Vagina (tissue), 2 donors: ENCODE measurements at regions not wholly inside any gene's neighbourhood (a gene's known extent, or its start where the extent isn't known, plus 50 kb on each side); places are given as distances from the start of the nearest gene placed in this dataset.

Experiments
- POLR2AphosphoS5 ChIP-seq, 2 donors: sonication (generic); formaldehyde crosslinking; IDR thresholded peaks; one replicate each; pipeline ENCODE4 v1.9.0; 2017; ENCODE audit warnings: antibody characterized with exemption in 2 of 2, mild to moderate bottlenecking in 2 of 2, low read depth in 1 of 2; ENCODE audit not compliant: insufficient read depth in 1 of 2
- TF ChIP-seq, protein P1 (sequence below), 3 experiments: fragments of 450-650 bp in 2 of 3; fragments of 200-600 bp in 1 of 3; sonication (generic) in 1 of 3; IDR thresholded peaks; one replicate each; pipeline ENCODE4 v1.5.1; 2017 to 2019; ENCODE audit warnings: antibody characterized with exemption in 3 of 3, mild to moderate bottlenecking in 2 of 3, moderate library complexity in 2 of 3

DNA sequence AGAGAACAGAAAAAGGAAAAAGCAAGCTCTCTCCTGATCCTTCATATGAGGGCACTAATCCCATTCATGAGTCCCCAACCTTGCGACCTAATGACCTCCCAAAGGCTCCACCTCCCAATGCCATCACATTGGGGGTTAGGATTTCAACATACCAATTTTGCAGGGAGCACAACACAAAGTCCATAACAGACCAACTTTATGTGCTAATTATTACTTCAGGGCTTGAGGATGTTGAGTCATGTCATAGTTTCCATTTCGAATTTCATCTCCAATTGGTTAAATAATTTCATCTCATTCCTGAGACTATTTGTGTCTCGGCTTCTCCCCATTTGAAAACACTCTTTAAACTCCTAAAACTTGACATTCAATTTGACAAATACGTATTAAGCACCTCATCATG lies 69.9 kb upstream of the KLF7 start:
- TF ChIP-seq, protein P1, sequence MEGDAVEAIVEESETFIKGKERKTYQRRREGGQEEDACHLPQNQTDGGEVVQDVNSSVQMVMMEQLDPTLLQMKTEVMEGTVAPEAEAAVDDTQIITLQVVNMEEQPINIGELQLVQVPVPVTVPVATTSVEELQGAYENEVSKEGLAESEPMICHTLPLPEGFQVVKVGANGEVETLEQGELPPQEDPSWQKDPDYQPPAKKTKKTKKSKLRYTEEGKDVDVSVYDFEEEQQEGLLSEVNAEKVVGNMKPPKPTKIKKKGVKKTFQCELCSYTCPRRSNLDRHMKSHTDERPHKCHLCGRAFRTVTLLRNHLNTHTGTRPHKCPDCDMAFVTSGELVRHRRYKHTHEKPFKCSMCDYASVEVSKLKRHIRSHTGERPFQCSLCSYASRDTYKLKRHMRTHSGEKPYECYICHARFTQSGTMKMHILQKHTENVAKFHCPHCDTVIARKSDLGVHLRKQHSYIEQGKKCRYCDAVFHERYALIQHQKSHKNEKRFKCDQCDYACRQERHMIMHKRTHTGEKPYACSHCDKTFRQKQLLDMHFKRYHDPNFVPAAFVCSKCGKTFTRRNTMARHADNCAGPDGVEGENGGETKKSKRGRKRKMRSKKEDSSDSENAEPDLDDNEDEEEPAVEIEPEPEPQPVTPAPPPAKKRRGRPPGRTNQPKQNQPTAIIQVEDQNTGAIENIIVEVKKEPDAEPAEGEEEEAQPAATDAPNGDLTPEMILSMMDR (IDR thresholded peaks at IDR 0.05) = no peak
- TF ChIP-seq POLR2AphosphoS5 (IDR thresholded peaks at IDR 0.05; ENCODE audit: insufficient read depth in 1 of 2, low read depth in 1 of 2) = no peak
